Spleen (tissue), 11 donors: ENCODE measurements at regions not wholly inside any gene's neighbourhood (a gene's known extent, or its start where the extent isn't known, plus 50 kb on each side); places are given as distances from the start of the nearest gene placed in this dataset.

Source experiments
- DNase-seq: peaks from one replicate; pipeline ENCODE4 v3.0.0-alpha.2; 2020
- H3K27ac ChIP-seq, 8 donors: fragments of 200-600 bp; sonication (generic) in 7 of 8; 1 replicate in 4 of 8; 2 replicates in 4 of 8; pipeline versions ENCODE4 v1.5.0 to v1.8.0; 2016 to 2021; ENCODE audit warnings: inconsistent platforms in 4 of 8, mild to moderate bottlenecking in 4 of 8, moderate library complexity in 1 of 8
- H3K27me3 ChIP-seq, 7 donors: fragments of 200-600 bp; sonication (generic) in 6 of 7; replicated peaks in 1 of 7; 1 replicate in 4 of 7; 2 replicates in 3 of 7; pipeline versions ENCODE4 v1.5.0 to v1.8.0; 2016 to 2021; ENCODE audit warnings: inconsistent platforms in 3 of 7, mild to moderate bottlenecking in 1 of 7
- H3K36me3 ChIP-seq, 6 donors: fragments of 200-600 bp; sonication (generic) in 5 of 6; 1 replicate in 4 of 6; 2 replicates in 2 of 6; pipeline versions ENCODE4 v1.5.0 to v1.8.0; 2016 to 2021; ENCODE audit warnings: inconsistent platforms in 2 of 6
- H3K4me1 ChIP-seq, 6 donors: fragments of 200-600 bp; sonication (generic) in 5 of 6; 1 replicate in 3 of 6; 2 replicates in 3 of 6; pipeline versions ENCODE4 v1.5.0 to v1.8.0; 2016 to 2021; ENCODE audit warnings: inconsistent platforms in 3 of 6
- H3K4me3 ChIP-seq, 8 donors: fragments of 200-600 bp; sonication (generic) in 7 of 8; 1 replicate in 4 of 8; 2 replicates in 4 of 8; pipeline versions ENCODE4 v1.5.0 to v1.8.0; 2016 to 2021; ENCODE audit warnings: inconsistent platforms in 4 of 8, mild to moderate bottlenecking in 4 of 8, moderate library complexity in 2 of 8
- H3K9me3 ChIP-seq, 8 donors: fragments of 200-600 bp; sonication (generic) in 7 of 8; 1 replicate in 4 of 8; 2 replicates in 4 of 8; pipeline versions ENCODE4 v1.5.0 to v1.8.0; 2016 to 2021; ENCODE audit warnings: inconsistent platforms in 4 of 8
- CTCF ChIP-seq, 11 experiments: fragments of 200-600 bp in 7 of 11; fragments of 450-650 bp in 4 of 11; sonication (generic) in 4 of 11; IDR thresholded peaks in 8 of 11; conservative IDR thresholded peaks in 3 of 11; 1 replicate in 7 of 11; 2 replicates in 4 of 11; pipeline versions ENCODE4 v1.4.0 to v1.8.0; 2016 to 2021; ENCODE audit warnings: antibody characterized with exemption in 11 of 11, inconsistent platforms in 4 of 11, mild to moderate bottlenecking in 1 of 11
- POLR2A ChIP-seq, 3 donors: fragments of 450-650 bp; IDR thresholded peaks; one replicate each; pipeline ENCODE4 v1.5.1; 2017; ENCODE audit warnings: antibody characterized with exemption in 3 of 3, mild to moderate bottlenecking in 1 of 3
- POLR2AphosphoS5 ChIP-seq, 3 donors: sonication (generic); formaldehyde crosslinking; IDR thresholded peaks; one replicate each; pipeline ENCODE4 v1.5.1; 2017; ENCODE audit warnings: antibody characterized with exemption in 3 of 3
- WGBS, 5 donors: extraction: QIAGEN DNeasy Blood & Tissue Kit in 3 of 5; methylation state at CpG; one replicate each; pipeline versions ENCODE4 v1.1.5 to v1.1.7; 2013 to 2018; 5-methylcytosine and 5-hydroxymethylcytosine counted together
- intact Hi-C: fragments of 100-400 bp; cut with DNase I; formaldehyde crosslinking; loops from one replicate; pipeline ENCODE4 v1.15.0; 2023; ENCODE audit warnings: low total_unique reads
- donor health status: healthy with polysubstance abuse.
- donor health status: DM: no; HTN: no; CAD: no; lungs with moderate emphysema.
- donor health status: DM: no; HTN: no; CAD: no.
- donor health status: Bipolar disorder and iron deficiency.
- donor health status: healthy.
- donor health status: DM: no; HTN: no; CAD: no.
- donor health status: DM: yes; HTN: yes; CAD: no.

DNA sequence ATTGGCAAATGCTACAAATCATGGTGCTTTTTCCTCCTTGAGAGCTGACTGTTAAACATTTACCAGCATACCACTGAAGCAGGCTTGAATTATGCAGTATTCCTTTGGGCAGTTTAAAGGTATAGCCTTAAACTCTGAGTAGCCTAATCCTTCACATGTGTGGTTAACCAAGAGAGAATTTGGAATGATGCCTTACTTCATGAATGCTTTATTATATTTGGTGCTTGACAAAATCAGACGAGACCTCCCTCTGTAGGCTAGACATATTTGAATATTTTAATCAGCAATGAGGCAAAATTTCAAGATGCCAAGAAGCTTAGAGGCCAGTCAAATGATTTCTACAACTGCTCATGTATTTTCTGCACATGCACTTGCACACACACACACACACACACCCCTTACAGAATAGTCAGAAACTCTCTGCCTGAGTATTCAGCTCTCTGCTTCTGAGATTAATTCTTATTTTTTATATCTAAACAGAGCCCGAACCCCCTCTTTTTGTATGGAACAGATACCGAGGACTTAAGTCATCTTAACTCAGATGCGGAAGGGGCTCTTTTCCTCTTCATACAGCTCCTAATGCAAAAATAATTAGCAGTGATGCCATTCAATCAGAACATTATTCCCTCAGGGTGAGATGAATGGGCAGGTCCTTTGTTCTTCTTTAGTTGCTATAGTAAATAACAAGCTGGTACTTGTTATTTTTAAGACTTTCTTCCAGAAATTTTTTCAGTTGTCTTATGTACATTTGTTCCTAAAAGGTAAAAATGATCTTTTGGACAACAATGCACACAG is 195.5 kb upstream of the TMC3 start:
- Histone ChIP-seq H3K36me3 (no peaks in the 10 kb centered on the region), H3K4me1 (no peaks in the 10 kb centered on the region), H3K27ac (no peak overlapping the region), H3K27me3 (peaks cover 0 to 4% (median 0%) of the 10 kb centered on the region in 7 donors), H3K4me3 (no peak overlapping the region), H3K9me3 (no peaks in the 10 kb centered on the region)
- no peak for DNase-seq
- TF ChIP-seq POLR2A (IDR thresholded peaks at IDR 0.05) (no peak), CTCF (IDR thresholded peaks at IDR 0.05 in 8 of 11, conservative IDR thresholded peaks at IDR 0.05 in 3 of 11) (no peak), POLR2AphosphoS5 (IDR thresholded peaks at IDR 0.05) (no peak)
- WGBS, 5 donors = 82 to 88% (median 84%) methylated on average over 4 of the region's 4 CpGs
- intact Hi-C loops = no loop called here

GRCh38 chr15:81567924-81568323 is 193.9 kb upstream of the TMC3 start:
- intact Hi-C loops = no loop called here

GRCh38 chr15:81562986-81563385 is 189.0 kb upstream of the TMC3 start:
- Histone ChIP-seq H3K4me1 (no peaks in the 10 kb centered on the region), H3K27me3 (no peaks in the 10 kb centered on the region), H3K27ac (no peak overlapping the region), H3K4me3 (no peak overlapping the region), H3K9me3 (peaks cover 0 to 3% (median 0%) of the 10 kb centered on the region in 8 donors), H3K36me3 (no peaks in the 10 kb centered on the region)
- no peak for TF ChIP-seq POLR2A (IDR thresholded peaks at IDR 0.05)
- TF ChIP-seq CTCF (IDR thresholded peaks at IDR 0.05 in 8 of 11, conservative IDR thresholded peaks at IDR 0.05 in 3 of 11) = no peak
- TF ChIP-seq POLR2AphosphoS5 (IDR thresholded peaks at IDR 0.05) = no peak
- DNase-seq = no peak
- intact Hi-C loops = no loop called here
- WGBS, 5 donors = 64 to 82% (median 74%) methylated on average over 2 of the region's 2 CpGs

More at GRCh38 chr15:81567924-81568323, 193.9 kb upstream of the TMC3 start:
- Histone ChIP-seq H3K9me3 (no peaks in the 10 kb centered on the region), H3K27ac (no peak overlapping the region), H3K4me3 (no peak overlapping the region), H3K27me3 (no peaks in the 10 kb centered on the region), H3K4me1 (no peaks in the 10 kb centered on the region), H3K36me3 (no peaks in the 10 kb centered on the region)
- no peak for DNase-seq
- no peak for TF ChIP-seq CTCF (IDR thresholded peaks at IDR 0.05 in 8 of 11, conservative IDR thresholded peaks at IDR 0.05 in 3 of 11)
- TF ChIP-seq POLR2AphosphoS5 (IDR thresholded peaks at IDR 0.05) = no peak
- TF ChIP-seq POLR2A (IDR thresholded peaks at IDR 0.05) = no peak
- 81 to 91% (median 82%) methylated on average over 4 of the region's 4 CpGs for WGBS, 5 donors

DNA sequence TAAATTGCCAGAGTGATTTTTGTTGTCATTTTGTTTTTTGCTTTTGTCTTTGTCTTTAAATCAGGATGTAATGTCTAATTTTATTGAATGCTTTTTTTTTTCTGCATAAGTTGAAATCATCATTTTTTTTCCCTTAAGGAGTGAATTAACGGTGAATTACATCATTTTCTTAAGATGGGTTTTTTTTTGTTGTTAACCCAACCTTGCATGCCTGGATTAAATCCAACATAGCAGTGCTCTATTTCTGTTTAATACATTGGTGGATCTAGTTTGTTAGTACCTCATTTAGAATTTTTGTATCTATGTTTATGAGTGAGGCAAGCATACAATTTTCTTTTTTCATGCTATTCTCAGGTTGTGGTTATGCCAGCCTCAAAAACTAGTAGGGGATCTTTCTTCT is 186.4 kb upstream of the TMC3 start:
- no peaks in the 10 kb centered on the region for H3K36me3 ChIP-seq
- no peak overlapping the region for H3K27ac ChIP-seq
- no peak for DNase-seq
- H3K4me1 ChIP-seq = no peaks in the 10 kb centered on the region
- H3K4me3 ChIP-seq = no peak overlapping the region
- intact Hi-C loops = no loop called here
- 86 to 94% (median 90%) methylated on average over 1 of the region's 1 CpG for WGBS, 5 donors
- no peaks in the 10 kb centered on the region for H3K27me3 ChIP-seq
- H3K9me3 ChIP-seq = peaks cover 0 to 7% (median 0%) of the 10 kb centered on the region in 8 donors
- no peak for TF ChIP-seq POLR2A (IDR thresholded peaks at IDR 0.05)
- TF ChIP-seq POLR2AphosphoS5 (IDR thresholded peaks at IDR 0.05) = no peak
- no peak for TF ChIP-seq CTCF (IDR thresholded peaks at IDR 0.05 in 8 of 11, conservative IDR thresholded peaks at IDR 0.05 in 3 of 11)
